GM12874 (cell line): ENCODE measurements at regions not wholly inside any gene's neighbourhood (a gene's known extent, or its start where the extent isn't known, plus 50 kb on each side); places are given as distances from the start of the nearest gene placed in this dataset.

ENCODE experiments used
- TF ChIP-seq, protein P1 (sequence below): IDR thresholded peaks from 2 replicates; pipeline ENCODE4 v1.5.1; 2011; ENCODE audit warnings: low read depth, mild to moderate bottlenecking, control low read depth, low read length, moderate library complexity; ENCODE audit not compliant: insufficient read depth

- TF ChIP-seq, protein P1, sequence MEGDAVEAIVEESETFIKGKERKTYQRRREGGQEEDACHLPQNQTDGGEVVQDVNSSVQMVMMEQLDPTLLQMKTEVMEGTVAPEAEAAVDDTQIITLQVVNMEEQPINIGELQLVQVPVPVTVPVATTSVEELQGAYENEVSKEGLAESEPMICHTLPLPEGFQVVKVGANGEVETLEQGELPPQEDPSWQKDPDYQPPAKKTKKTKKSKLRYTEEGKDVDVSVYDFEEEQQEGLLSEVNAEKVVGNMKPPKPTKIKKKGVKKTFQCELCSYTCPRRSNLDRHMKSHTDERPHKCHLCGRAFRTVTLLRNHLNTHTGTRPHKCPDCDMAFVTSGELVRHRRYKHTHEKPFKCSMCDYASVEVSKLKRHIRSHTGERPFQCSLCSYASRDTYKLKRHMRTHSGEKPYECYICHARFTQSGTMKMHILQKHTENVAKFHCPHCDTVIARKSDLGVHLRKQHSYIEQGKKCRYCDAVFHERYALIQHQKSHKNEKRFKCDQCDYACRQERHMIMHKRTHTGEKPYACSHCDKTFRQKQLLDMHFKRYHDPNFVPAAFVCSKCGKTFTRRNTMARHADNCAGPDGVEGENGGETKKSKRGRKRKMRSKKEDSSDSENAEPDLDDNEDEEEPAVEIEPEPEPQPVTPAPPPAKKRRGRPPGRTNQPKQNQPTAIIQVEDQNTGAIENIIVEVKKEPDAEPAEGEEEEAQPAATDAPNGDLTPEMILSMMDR, result no peak
Observed at GRCh38 chrY:7692701-7693100, 781.1 kb upstream of the AMELY start.

DNA sequence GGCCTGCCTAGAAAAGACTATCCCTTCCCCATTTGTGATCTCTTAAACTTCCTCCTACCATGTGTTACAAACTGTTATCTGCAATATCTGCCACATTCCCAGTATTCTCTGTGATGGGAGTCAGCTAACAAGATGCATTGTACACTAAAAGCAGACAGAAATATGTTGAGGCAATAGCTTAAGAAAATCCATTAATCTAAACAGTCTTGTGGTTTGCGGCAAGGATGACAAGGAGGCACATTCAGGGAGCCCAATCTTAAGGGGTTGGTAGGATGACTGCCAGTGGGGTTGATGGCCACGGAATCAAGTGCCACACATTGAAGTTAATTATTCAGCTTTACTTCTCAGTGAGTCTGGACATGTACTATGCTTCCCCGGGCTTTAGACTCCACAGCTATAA is 775.5 kb upstream of the AMELY start:
- TF ChIP-seq, protein P1, result no peak

DNA sequence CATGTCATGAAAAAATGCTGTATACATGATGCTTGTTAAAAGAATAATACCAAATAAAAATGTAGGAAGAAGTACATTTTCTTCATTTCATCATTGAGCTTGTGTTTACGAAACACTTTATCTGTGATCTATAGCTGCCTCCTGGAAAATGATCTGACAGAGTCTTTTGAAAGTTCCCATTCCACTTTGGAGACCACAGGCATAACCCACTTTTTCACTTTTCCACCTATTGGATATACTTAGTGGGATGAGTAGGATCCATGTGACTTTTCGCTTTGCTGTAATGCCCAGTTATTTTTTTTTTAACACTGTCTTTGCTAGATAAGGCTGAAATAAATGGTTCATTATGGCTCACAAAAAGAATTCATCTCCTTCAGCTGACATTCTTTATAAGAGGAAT is 773.0 kb upstream of the AMELY start:
- TF ChIP-seq, protein P1, result no peak

DNA sequence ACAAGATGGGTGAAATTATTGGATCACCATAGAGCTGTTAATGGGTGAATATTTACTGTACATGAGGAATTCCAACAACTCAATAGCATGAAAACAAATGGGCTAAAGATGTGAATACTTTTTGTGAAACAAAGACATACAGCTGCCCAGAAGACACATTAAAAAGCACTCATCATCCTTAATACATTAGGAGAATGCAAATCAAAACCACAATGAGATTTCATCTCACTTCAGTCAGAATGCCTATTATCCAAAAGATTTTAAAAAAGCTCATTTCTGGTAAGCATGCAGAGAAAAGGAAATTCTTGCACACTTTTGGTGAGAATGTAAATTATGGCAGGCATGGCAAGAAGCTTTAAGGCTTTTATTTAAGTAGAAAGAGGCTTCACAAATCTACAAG is 770.8 kb upstream of the AMELY start:
- TF ChIP-seq, protein P1, result no peak

- TF ChIP-seq, protein P1, result no peak
Observed at GRCh38 chrY:7681426-7681825, 769.9 kb upstream of the AMELY start.

- TF ChIP-seq, protein P1, result no peak
Observed at GRCh38 chrY:7674465-7674864, 762.9 kb upstream of the AMELY start.

- TF ChIP-seq, protein P1, result no peak
Observed at GRCh38 chrY:7672796-7673195, 761.2 kb upstream of the AMELY start.

- TF ChIP-seq, protein P1, result no peak
Observed at GRCh38 chrY:7663261-7663660, 751.7 kb upstream of the AMELY start.
